GM23338 (cell line): ENCODE measurements at regions not wholly inside any gene's neighbourhood (a gene's known extent, or its start where the extent isn't known, plus 50 kb on each side); places are given as distances from the start of the nearest gene placed in this dataset.

Experiments used
- ATAC-seq: fragments of 200-7000 bp; cut with Tn5 transposase; 3 replicates; pipeline ENCODE4 v1.9.1; 2020
- DNase-seq: peaks from one replicate; pipeline ENCODE4 v3.0.0-alpha.2; 2015; ENCODE audit warnings: low spot score
- H2AFZ ChIP-seq: fragments of 200-600 bp; sonication (generic); 2 replicates; pipeline ENCODE4 v1.8.0; 2016; ENCODE audit warnings: antibody characterized with exemption, mild to moderate bottlenecking, moderate library complexity
- H3F3A ChIP-seq: fragments of 200-600 bp; sonication (generic); replicated peaks from 2 replicates; pipeline ENCODE4 v1.8.0; 2017; ENCODE audit warnings: antibody characterized with exemption, mixed run types, low read depth
- H3K27ac ChIP-seq: fragments of 200-600 bp; sonication (generic); 2 replicates; pipeline ENCODE4 v1.6.1; 2016; ENCODE audit warnings: low read depth
- H3K27me3 ChIP-seq: fragments of 200-600 bp; sonication (generic); 2 replicates; pipeline ENCODE4 v1.8.0; 2016; ENCODE audit warnings: mild to moderate bottlenecking, mixed run types, moderate library complexity; ENCODE audit not compliant: insufficient read depth
- H3K36me3 ChIP-seq: fragments of 200-600 bp; sonication (generic); 2 replicates; pipeline ENCODE4 v1.8.0; 2016; ENCODE audit warnings: mild to moderate bottlenecking; ENCODE audit not compliant: insufficient read depth
- H3K4me1 ChIP-seq: fragments of 200-600 bp; sonication (generic); 2 replicates; pipeline ENCODE4 v1.8.0; 2016; ENCODE audit warnings: mild to moderate bottlenecking, moderate library complexity; ENCODE audit not compliant: insufficient read depth
- H3K4me2 ChIP-seq: fragments of 200-600 bp; sonication (generic); 2 replicates; pipeline ENCODE4 v1.7.1; 2017; ENCODE audit warnings: mixed run types
- H3K4me3 ChIP-seq: fragments of 200-600 bp; sonication (generic); 2 replicates; pipeline ENCODE4 v1.6.1; 2016; ENCODE audit warnings: mixed run types
- H3K79me2 ChIP-seq: fragments of 200-600 bp; sonication (generic); replicated peaks from 2 replicates; pipeline ENCODE4 v1.8.0; 2017; ENCODE audit warnings: mild to moderate bottlenecking; ENCODE audit not compliant: insufficient read depth
- H3K9me2 ChIP-seq: fragments of 200-600 bp; sonication (generic); 2 replicates; pipeline ENCODE4 v1.8.0; 2017; ENCODE audit not compliant: insufficient read depth
- H4K20me1 ChIP-seq: fragments of 200-600 bp; sonication (generic); replicated peaks from 2 replicates; pipeline ENCODE4 v1.8.0; 2017; ENCODE audit warnings: mild to moderate bottlenecking; ENCODE audit not compliant: insufficient read depth
- H3K27ac Mint-ChIP-seq: 2 replicates; pipeline ENCODE4 v1.8.0; 2020; ENCODE audit warnings: inconsistent platforms, mild to moderate bottlenecking, moderate library complexity, mixed read lengths
- H3K27me3 Mint-ChIP-seq: 3 replicates; pipeline ENCODE4 v1.8.0; 2022; ENCODE audit warnings: low read depth, mild to moderate bottlenecking, moderate library complexity, mixed read lengths, inconsistent platforms; ENCODE audit not compliant: insufficient read depth, poor library complexity
- H3K36me3 Mint-ChIP-seq: 3 replicates; pipeline ENCODE4 v1.8.0; 2021; ENCODE audit warnings: low read depth, mild to moderate bottlenecking, inconsistent platforms, moderate library complexity, mixed read lengths
- H3K4me1 Mint-ChIP-seq: 3 replicates; pipeline ENCODE4 v1.8.0; 2020; ENCODE audit warnings: mild to moderate bottlenecking, inconsistent platforms, mixed read lengths
- H3K4me3 Mint-ChIP-seq: 3 replicates; pipeline ENCODE4 v1.8.0; 2021; ENCODE audit warnings: moderate library complexity, mild to moderate bottlenecking, inconsistent platforms, mixed read lengths
- H3K9me3 Mint-ChIP-seq: 3 replicates; pipeline ENCODE4 v1.8.0; 2020; ENCODE audit warnings: moderate library complexity, mild to moderate bottlenecking, inconsistent platforms, mixed read lengths
- CREB1 ChIP-seq: fragments of 250-450 bp; sonication (Bioruptor Pico); IDR thresholded peaks from 2 replicates; pipeline ENCODE4 v1.5.0; 2020; ENCODE audit warnings: low read depth, mild to moderate bottlenecking, moderate library complexity
- JUNB ChIP-seq: IDR thresholded peaks from one replicate; pipeline ENCODE4 v1.6.1; 2016; ENCODE audit warnings: antibody characterized with exemption; ENCODE audit not compliant: unreplicated experiment
- NANOG ChIP-seq: IDR thresholded peaks from 2 replicates; pipeline ENCODE4 v1.6.1; 2016; ENCODE audit warnings: antibody characterized with exemption, borderline replicate concordance
- POLR2AphosphoS5 ChIP-seq: IDR thresholded peaks from 2 replicates; pipeline ENCODE4 v1.6.1; 2016; ENCODE audit warnings: antibody characterized with exemption, low read depth
- STAT1 ChIP-seq: IDR thresholded peaks from one replicate; pipeline ENCODE4 v1.6.1; 2016; ENCODE audit warnings: antibody characterized with exemption; ENCODE audit not compliant: unreplicated experiment
- ZNF114 ChIP-seq: fragments of 250-450 bp; sonication (Bioruptor Pico); IDR thresholded peaks from 2 replicates; pipeline ENCODE4 v1.5.0; 2020; ENCODE audit warnings: mild to moderate bottlenecking, moderate library complexity
- TF ChIP-seq, protein P1 (sequence below): IDR thresholded peaks from 2 replicates; pipeline ENCODE4 v1.6.1; 2016; ENCODE audit warnings: antibody characterized with exemption
- TF ChIP-seq, protein P2 (sequence below): IDR thresholded peaks from one replicate; pipeline ENCODE4 v1.6.1; 2018; ENCODE audit warnings: antibody characterized with exemption; ENCODE audit not compliant: unreplicated experiment
- TF ChIP-seq, protein P3 (sequence below): fragments of 250-450 bp; sonication (Bioruptor Pico); IDR thresholded peaks from 2 replicates; pipeline ENCODE4 v1.5.0; 2020; ENCODE audit warnings: mild to moderate bottlenecking, moderate library complexity

DNA sequence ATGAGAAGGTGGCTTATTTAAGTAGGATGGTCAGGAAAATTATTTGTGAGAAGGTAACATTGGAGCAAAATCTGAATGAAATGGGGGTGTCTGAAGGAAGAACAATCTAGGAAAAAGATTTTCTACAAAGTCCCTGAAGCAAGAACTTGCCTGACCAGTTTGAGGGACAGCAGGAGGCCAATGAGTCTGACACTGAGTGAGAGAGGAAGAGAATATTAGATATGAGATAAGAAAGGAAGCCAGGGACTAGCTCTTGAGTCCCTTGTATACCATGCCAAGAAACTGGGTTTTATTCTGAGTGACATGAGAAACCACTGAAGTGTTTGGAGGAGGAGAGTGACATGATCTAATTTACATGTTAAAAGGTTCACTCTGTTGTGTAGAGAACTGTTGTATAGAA, 1478.9 kb downstream of the RPA4 start:
- H3K27ac ChIP-seq, result no peak overlapping the region
- H4K20me1 ChIP-seq, result no peaks in the 10 kb centered on the region
- no peaks in the 10 kb centered on the region for H3K79me2 ChIP-seq
- no peaks in the 10 kb centered on the region for H3K27me3 ChIP-seq
- H3K36me3 ChIP-seq, result no peaks in the 10 kb centered on the region
- H3K9me2 ChIP-seq, result no peaks in the 10 kb centered on the region
- Mint-ChIP-seq H3K9me3 (no peaks in the 10 kb centered on the region; the same call in 1 of the 3 replicates), H3K4me1 (peaks cover 11% of the 10 kb centered on the region; the same call in 2 of the 3 replicates), H3K4me3 (no peak overlapping the region; the same call in 2 of the 3 replicates), H3K36me3 (peaks cover 16% of the 10 kb centered on the region; the same call in 2 of the 3 replicates), H3K27me3 (peaks cover 2% of the 10 kb centered on the region), H3K27ac (no peak overlapping the region)
- TF ChIP-seq, protein P1, sequence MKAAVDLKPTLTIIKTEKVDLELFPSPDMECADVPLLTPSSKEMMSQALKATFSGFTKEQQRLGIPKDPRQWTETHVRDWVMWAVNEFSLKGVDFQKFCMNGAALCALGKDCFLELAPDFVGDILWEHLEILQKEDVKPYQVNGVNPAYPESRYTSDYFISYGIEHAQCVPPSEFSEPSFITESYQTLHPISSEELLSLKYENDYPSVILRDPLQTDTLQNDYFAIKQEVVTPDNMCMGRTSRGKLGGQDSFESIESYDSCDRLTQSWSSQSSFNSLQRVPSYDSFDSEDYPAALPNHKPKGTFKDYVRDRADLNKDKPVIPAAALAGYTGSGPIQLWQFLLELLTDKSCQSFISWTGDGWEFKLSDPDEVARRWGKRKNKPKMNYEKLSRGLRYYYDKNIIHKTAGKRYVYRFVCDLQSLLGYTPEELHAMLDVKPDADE, result no peak
- TF ChIP-seq, protein P2, sequence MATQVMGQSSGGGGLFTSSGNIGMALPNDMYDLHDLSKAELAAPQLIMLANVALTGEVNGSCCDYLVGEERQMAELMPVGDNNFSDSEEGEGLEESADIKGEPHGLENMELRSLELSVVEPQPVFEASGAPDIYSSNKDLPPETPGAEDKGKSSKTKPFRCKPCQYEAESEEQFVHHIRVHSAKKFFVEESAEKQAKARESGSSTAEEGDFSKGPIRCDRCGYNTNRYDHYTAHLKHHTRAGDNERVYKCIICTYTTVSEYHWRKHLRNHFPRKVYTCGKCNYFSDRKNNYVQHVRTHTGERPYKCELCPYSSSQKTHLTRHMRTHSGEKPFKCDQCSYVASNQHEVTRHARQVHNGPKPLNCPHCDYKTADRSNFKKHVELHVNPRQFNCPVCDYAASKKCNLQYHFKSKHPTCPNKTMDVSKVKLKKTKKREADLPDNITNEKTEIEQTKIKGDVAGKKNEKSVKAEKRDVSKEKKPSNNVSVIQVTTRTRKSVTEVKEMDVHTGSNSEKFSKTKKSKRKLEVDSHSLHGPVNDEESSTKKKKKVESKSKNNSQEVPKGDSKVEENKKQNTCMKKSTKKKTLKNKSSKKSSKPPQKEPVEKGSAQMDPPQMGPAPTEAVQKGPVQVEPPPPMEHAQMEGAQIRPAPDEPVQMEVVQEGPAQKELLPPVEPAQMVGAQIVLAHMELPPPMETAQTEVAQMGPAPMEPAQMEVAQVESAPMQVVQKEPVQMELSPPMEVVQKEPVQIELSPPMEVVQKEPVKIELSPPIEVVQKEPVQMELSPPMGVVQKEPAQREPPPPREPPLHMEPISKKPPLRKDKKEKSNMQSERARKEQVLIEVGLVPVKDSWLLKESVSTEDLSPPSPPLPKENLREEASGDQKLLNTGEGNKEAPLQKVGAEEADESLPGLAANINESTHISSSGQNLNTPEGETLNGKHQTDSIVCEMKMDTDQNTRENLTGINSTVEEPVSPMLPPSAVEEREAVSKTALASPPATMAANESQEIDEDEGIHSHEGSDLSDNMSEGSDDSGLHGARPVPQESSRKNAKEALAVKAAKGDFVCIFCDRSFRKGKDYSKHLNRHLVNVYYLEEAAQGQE, result no peak
- TF ChIP-seq NANOG, result no peak
- no peak for TF ChIP-seq STAT1
- TF ChIP-seq CREB1 (CRISPR knock-in tag), result no peak
- no peak overlapping the region for H3K4me3 ChIP-seq
- H3K4me2 ChIP-seq, result no peak overlapping the region
- no peak overlapping the region for H2AFZ ChIP-seq
- H3K4me1 ChIP-seq, result no peaks in the 10 kb centered on the region
- no peaks in the 10 kb centered on the region for H3F3A ChIP-seq
- DNase-seq, result peak; percentile 3
- ATAC-seq, result peak; percentile 46; the same call in 1 of the 3 replicates

DNA sequence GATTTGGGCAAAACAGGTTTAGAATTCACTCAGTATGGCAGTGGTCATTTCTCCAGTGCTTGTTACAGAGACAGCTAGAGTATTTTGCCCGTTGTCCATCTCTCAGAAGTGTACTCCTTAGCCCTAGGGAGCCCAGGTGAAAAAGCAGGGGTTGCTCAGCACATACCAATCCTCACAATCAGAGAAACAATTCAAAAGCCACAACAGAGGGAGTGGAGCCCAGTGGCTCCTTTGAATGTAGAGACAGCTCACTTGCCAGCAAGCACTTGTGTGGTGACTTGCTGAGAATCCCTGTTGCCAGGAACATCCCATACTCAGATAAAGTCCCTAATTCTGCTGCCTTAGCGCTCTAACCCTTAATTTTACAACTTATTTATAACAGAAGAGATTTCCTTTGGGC, 1488.3 kb downstream of the RPA4 start:
- Mint-ChIP-seq H3K4me3 (no peak overlapping the region), H3K9me3 (peaks cover 12% of the 10 kb centered on the region; the same call in 2 of the 3 replicates), H3K27me3 (peaks cover 3% of the 10 kb centered on the region), H3K4me1 (no peaks in the 10 kb centered on the region), H3K27ac (no peak overlapping the region), H3K36me3 (peaks cover 13% of the 10 kb centered on the region; the same call in 1 of the 3 replicates)
- DNase-seq (peak; percentile 28), ATAC-seq (peak; percentile 88)
- H3K27me3 ChIP-seq, result no peaks in the 10 kb centered on the region
- no peak overlapping the region for H3K4me3 ChIP-seq
- no peak overlapping the region for H3K4me2 ChIP-seq
- no peaks in the 10 kb centered on the region for H4K20me1 ChIP-seq
- H3K4me1 ChIP-seq, result 0 out of 2 replicates have a peak, but pooled peaks cover 4% of the 10 kb centered on the region
- no peak for TF ChIP-seq STAT1
- no peak for TF ChIP-seq JUNB
- TF ChIP-seq, protein P3, sequence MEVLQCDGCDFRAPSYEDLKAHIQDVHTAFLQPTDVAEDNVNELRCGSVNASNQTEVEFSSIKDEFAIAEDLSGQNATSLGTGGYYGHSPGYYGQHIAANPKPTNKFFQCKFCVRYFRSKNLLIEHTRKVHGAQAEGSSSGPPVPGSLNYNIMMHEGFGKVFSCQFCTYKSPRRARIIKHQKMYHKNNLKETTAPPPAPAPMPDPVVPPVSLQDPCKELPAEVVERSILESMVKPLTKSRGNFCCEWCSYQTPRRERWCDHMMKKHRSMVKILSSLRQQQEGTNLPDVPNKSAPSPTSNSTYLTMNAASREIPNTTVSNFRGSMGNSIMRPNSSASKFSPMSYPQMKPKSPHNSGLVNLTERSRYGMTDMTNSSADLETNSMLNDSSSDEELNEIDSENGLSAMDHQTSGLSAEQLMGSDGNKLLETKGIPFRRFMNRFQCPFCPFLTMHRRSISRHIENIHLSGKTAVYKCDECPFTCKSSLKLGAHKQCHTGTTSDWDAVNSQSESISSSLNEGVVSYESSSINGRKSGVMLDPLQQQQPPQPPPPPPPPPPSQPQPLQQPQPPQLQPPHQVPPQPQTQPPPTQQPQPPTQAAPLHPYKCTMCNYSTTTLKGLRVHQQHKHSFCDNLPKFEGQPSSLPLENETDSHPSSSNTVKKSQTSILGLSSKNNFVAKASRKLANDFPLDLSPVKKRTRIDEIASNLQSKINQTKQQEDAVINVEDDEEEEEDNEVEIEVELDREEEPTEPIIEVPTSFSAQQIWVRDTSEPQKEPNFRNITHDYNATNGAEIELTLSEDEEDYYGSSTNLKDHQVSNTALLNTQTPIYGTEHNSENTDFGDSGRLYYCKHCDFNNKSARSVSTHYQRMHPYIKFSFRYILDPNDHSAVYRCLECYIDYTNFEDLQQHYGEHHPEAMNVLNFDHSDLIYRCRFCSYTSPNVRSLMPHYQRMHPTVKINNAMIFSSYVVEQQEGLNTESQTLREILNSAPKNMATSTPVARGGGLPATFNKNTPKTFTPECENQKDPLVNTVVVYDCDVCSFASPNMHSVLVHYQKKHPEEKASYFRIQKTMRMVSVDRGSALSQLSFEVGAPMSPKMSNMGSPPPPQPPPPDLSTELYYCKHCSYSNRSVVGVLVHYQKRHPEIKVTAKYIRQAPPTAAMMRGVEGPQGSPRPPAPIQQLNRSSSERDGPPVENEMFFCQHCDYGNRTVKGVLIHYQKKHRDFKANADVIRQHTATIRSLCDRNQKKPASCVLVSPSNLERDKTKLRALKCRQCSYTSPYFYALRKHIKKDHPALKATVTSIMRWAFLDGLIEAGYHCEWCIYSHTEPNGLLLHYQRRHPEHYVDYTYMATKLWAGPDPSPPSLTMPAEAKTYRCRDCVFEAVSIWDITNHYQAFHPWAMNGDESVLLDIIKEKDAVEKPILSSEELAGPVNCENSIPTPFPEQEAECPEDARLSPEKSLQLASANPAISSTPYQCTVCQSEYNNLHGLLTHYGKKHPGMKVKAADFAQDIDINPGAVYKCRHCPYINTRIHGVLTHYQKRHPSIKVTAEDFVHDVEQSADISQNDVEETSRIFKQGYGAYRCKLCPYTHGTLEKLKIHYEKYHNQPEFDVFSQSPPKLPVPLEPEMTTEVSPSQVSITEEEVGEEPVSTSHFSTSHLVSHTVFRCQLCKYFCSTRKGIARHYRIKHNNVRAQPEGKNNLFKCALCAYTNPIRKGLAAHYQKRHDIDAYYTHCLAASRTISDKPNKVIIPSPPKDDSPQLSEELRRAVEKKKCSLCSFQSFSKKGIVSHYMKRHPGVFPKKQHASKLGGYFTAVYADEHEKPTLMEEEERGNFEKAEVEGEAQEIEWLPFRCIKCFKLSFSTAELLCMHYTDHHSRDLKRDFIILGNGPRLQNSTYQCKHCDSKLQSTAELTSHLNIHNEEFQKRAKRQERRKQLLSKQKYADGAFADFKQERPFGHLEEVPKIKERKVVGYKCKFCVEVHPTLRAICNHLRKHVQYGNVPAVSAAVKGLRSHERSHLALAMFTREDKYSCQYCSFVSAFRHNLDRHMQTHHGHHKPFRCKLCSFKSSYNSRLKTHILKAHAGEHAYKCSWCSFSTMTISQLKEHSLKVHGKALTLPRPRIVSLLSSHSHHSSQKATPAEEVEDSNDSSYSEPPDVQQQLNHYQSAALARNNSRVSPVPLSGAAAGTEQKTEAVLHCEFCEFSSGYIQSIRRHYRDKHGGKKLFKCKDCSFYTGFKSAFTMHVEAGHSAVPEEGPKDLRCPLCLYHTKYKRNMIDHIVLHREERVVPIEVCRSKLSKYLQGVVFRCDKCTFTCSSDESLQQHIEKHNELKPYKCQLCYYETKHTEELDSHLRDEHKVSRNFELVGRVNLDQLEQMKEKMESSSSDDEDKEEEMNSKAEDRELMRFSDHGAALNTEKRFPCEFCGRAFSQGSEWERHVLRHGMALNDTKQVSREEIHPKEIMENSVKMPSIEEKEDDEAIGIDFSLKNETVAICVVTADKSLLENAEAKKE (CRISPR knock-in tag), result no peak
- TF ChIP-seq, protein P1, result no peak
- TF ChIP-seq CREB1 (CRISPR knock-in tag), result no peak
- TF ChIP-seq ZNF114 (CRISPR knock-in tag), result no peak
- TF ChIP-seq POLR2AphosphoS5, result no peak
- H2AFZ ChIP-seq, result 0 out of 2 replicates have a peak overlapping the region, but pooled peaks have one; percentile 4
- no peaks in the 10 kb centered on the region for H3K36me3 ChIP-seq
- no peaks in the 10 kb centered on the region for H3K79me2 ChIP-seq
- no peaks in the 10 kb centered on the region for H3K9me2 ChIP-seq
- no peaks in the 10 kb centered on the region for H3F3A ChIP-seq
- H3K27ac ChIP-seq, result no peak overlapping the region; the same call in 1 of the 2 replicates
